Liver (tissue), 8 donors: ENCODE measurements at regions not wholly inside any gene's neighbourhood (a gene's known extent, or its start where the extent isn't known, plus 50 kb on each side); places are given as distances from the start of the nearest gene placed in this dataset.

Experiments used
- DNase-seq: peaks from one replicate; pipeline ENCODE4 v3.0.0-alpha.2; 2017; ENCODE audit warnings: low spot score
- H3K27ac ChIP-seq, 2 donors: one replicate each; pipeline ENCODE4 v1.7.0; 2013; ENCODE audit warnings: inconsistent platforms in 2 of 2, low read length in 2 of 2, control low read depth in 1 of 2, low read depth in 1 of 2, mild to moderate bottlenecking in 1 of 2
- H3K27me3 ChIP-seq, 4 donors: one replicate each; pipeline versions ENCODE4 v1.6.1 to v1.7.0; 2013; ENCODE audit warnings: low read length in 3 of 4, inconsistent platforms in 1 of 4, mild to moderate bottlenecking in 1 of 4, moderate library complexity in 1 of 4; ENCODE audit not compliant: control insufficient read depth in 4 of 4, insufficient read depth in 4 of 4
- H3K36me3 ChIP-seq, 4 donors: one replicate each; pipeline versions ENCODE4 v1.6.1 to v1.7.0; 2013; ENCODE audit warnings: low read length in 3 of 4, mild to moderate bottlenecking in 3 of 4, low read depth in 1 of 4, moderate library complexity in 1 of 4; ENCODE audit not compliant: control insufficient read depth in 4 of 4, insufficient read depth in 3 of 4
- H3K4me1 ChIP-seq, 4 donors: one replicate each; pipeline versions ENCODE4 v1.6.1 to v1.7.0; 2013; ENCODE audit warnings: low read length in 3 of 4, mild to moderate bottlenecking in 3 of 4, moderate library complexity in 1 of 4; ENCODE audit not compliant: control insufficient read depth in 4 of 4, insufficient read depth in 4 of 4
- H3K4me3 ChIP-seq, 3 donors: one replicate each; pipeline versions ENCODE4 v1.6.1 to v1.7.0; 2013; ENCODE audit warnings: low read length in 3 of 3, control low read depth in 1 of 3, low read depth in 1 of 3, mild to moderate bottlenecking in 1 of 3
- H3K9ac ChIP-seq, 2 donors: one replicate each; pipeline ENCODE4 v1.7.0; 2013; ENCODE audit warnings: low read length in 2 of 2, mild to moderate bottlenecking in 2 of 2, moderate library complexity in 2 of 2, control low read depth in 1 of 2, low read depth in 1 of 2
- H3K9me3 ChIP-seq, 4 donors: one replicate each; pipeline versions ENCODE4 v1.6.1 to v1.7.0; 2013; ENCODE audit warnings: low read length in 3 of 4; ENCODE audit not compliant: control insufficient read depth in 4 of 4
- GABPA ChIP-seq, 2 donors: IDR thresholded peaks in 1 of 2; conservative IDR thresholded peaks in 1 of 2; 2 replicates each; pipeline ENCODE4 v1.6.1; 2016; ENCODE audit warnings: antibody characterized with exemption in 2 of 2, mild to moderate bottlenecking in 1 of 2, moderate library complexity in 1 of 2
- HNF4A ChIP-seq, 2 donors: conservative IDR thresholded peaks; 2 replicates each; pipeline ENCODE4 v1.6.1; 2016; ENCODE audit warnings: antibody characterized with exemption in 2 of 2, mild to moderate bottlenecking in 2 of 2
- HNF4G ChIP-seq: IDR thresholded peaks from 2 replicates; pipeline ENCODE4 v1.6.1; 2016; ENCODE audit warnings: antibody characterized with exemption
- NR2F2 ChIP-seq: IDR thresholded peaks from 2 replicates; pipeline ENCODE4 v1.6.1; 2016; ENCODE audit warnings: antibody characterized with exemption
- RAD21 ChIP-seq, 2 donors: IDR thresholded peaks; 2 replicates each; pipeline ENCODE4 v1.6.1; 2016; ENCODE audit warnings: antibody characterized with exemption in 2 of 2, mild to moderate bottlenecking in 2 of 2
- RXRA ChIP-seq, 2 donors: IDR thresholded peaks; 2 replicates each; pipeline ENCODE4 v1.6.1; 2017 to 2018; ENCODE audit warnings: antibody characterized with exemption in 2 of 2, mild to moderate bottlenecking in 1 of 2
- SP1 ChIP-seq: IDR thresholded peaks from 2 replicates; pipeline ENCODE4 v1.6.1; 2018; ENCODE audit warnings: antibody characterized with exemption, mild to moderate bottlenecking
- TAF1 ChIP-seq: conservative IDR thresholded peaks from 2 replicates; pipeline ENCODE4 v1.6.1; 2016; ENCODE audit warnings: antibody characterized with exemption, mild to moderate bottlenecking
- YY1 ChIP-seq: IDR thresholded peaks from 2 replicates; pipeline ENCODE4 v1.6.1; 2016; ENCODE audit warnings: antibody characterized with exemption, mild to moderate bottlenecking
- WGBS: extraction: QIAGEN DNeasy Blood & Tissue Kit; methylation state at CpG from one replicate; pipeline ENCODE4 v1.1.7; 2013; 5-methylcytosine and 5-hydroxymethylcytosine counted together
- TF ChIP-seq, protein P1 (sequence below): fragments of 150-350 bp; IDR thresholded peaks from 2 replicates; pipeline ENCODE4 v1.5.1; 2017; ENCODE audit warnings: improper control_type of control experiment, low read depth, low read length; ENCODE audit not compliant: missing input control
- TF ChIP-seq, protein P2 (sequence below): IDR thresholded peaks from 2 replicates; pipeline ENCODE4 v1.6.1; 2016; ENCODE audit warnings: antibody characterized with exemption
- TF ChIP-seq, protein P3 (sequence below): IDR thresholded peaks from 2 replicates; pipeline ENCODE4 v1.6.1; 2016; ENCODE audit warnings: antibody characterized with exemption, mild to moderate bottlenecking
- TF ChIP-seq, protein P4 (sequence below): IDR thresholded peaks from 2 replicates; pipeline ENCODE4 v1.6.1; 2016; ENCODE audit warnings: antibody characterized with exemption
- donor health status: healthy.
- donor health status: healthy.
- donor health status: healthy.
- donor health status: healthy.
- donor health status: healthy.

DNA sequence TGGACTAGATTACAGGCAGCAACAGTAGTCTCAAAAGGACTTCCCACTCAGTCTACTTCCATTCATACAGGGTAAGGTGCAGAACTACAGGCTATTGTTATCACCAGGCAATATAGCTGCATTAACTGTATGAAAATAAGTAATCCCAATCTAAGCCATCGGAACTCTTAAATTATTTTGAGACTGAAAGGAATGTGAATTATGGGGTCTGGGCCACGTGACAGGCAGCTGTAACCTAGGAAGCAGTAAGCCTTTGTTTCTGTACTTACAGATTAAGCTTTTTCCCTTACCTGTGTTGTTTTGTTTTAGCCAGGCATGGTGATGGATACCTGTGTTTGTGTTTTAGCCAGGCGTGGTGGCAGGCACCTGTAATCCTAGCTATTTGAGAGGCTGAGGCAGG, 152.4 kb upstream of the TRIM24 start:
- no peaks in the 10 kb centered on the region for H3K27me3 ChIP-seq
- H3K36me3 ChIP-seq = no peaks in the 10 kb centered on the region
- no peak overlapping the region for H3K27ac ChIP-seq
- H3K4me1 ChIP-seq = no peaks in the 10 kb centered on the region
- WGBS = 89% methylated on average over 3 of the region's 3 CpGs
- no peak overlapping the region for H3K9ac ChIP-seq
- H3K9me3 ChIP-seq = no peaks in the 10 kb centered on the region
- no peak for DNase-seq
- TF ChIP-seq, protein P1, sequence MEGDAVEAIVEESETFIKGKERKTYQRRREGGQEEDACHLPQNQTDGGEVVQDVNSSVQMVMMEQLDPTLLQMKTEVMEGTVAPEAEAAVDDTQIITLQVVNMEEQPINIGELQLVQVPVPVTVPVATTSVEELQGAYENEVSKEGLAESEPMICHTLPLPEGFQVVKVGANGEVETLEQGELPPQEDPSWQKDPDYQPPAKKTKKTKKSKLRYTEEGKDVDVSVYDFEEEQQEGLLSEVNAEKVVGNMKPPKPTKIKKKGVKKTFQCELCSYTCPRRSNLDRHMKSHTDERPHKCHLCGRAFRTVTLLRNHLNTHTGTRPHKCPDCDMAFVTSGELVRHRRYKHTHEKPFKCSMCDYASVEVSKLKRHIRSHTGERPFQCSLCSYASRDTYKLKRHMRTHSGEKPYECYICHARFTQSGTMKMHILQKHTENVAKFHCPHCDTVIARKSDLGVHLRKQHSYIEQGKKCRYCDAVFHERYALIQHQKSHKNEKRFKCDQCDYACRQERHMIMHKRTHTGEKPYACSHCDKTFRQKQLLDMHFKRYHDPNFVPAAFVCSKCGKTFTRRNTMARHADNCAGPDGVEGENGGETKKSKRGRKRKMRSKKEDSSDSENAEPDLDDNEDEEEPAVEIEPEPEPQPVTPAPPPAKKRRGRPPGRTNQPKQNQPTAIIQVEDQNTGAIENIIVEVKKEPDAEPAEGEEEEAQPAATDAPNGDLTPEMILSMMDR = no peak
- TF ChIP-seq YY1 (no peak), SP1 (no peak), TAF1 (no peak), GABPA (IDR thresholded peaks at IDR 0.05 in 1 of 2, conservative IDR thresholded peaks at IDR 0.05 in 1 of 2) (no peak), RXRA (IDR thresholded peaks at IDR 0.05) (no peak), HNF4A (conservative IDR thresholded peaks at IDR 0.05) (no peak), RAD21 (IDR thresholded peaks at IDR 0.05) (no peak), HNF4G (no peak)
- TF ChIP-seq, protein P2, sequence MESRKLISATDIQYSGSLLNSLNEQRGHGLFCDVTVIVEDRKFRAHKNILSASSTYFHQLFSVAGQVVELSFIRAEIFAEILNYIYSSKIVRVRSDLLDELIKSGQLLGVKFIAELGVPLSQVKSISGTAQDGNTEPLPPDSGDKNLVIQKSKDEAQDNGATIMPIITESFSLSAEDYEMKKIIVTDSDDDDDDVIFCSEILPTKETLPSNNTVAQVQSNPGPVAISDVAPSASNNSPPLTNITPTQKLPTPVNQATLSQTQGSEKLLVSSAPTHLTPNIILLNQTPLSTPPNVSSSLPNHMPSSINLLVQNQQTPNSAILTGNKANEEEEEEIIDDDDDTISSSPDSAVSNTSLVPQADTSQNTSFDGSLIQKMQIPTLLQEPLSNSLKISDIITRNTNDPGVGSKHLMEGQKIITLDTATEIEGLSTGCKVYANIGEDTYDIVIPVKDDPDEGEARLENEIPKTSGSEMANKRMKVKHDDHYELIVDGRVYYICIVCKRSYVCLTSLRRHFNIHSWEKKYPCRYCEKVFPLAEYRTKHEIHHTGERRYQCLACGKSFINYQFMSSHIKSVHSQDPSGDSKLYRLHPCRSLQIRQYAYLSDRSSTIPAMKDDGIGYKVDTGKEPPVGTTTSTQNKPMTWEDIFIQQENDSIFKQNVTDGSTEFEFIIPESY = no peak
- TF ChIP-seq, protein P3, sequence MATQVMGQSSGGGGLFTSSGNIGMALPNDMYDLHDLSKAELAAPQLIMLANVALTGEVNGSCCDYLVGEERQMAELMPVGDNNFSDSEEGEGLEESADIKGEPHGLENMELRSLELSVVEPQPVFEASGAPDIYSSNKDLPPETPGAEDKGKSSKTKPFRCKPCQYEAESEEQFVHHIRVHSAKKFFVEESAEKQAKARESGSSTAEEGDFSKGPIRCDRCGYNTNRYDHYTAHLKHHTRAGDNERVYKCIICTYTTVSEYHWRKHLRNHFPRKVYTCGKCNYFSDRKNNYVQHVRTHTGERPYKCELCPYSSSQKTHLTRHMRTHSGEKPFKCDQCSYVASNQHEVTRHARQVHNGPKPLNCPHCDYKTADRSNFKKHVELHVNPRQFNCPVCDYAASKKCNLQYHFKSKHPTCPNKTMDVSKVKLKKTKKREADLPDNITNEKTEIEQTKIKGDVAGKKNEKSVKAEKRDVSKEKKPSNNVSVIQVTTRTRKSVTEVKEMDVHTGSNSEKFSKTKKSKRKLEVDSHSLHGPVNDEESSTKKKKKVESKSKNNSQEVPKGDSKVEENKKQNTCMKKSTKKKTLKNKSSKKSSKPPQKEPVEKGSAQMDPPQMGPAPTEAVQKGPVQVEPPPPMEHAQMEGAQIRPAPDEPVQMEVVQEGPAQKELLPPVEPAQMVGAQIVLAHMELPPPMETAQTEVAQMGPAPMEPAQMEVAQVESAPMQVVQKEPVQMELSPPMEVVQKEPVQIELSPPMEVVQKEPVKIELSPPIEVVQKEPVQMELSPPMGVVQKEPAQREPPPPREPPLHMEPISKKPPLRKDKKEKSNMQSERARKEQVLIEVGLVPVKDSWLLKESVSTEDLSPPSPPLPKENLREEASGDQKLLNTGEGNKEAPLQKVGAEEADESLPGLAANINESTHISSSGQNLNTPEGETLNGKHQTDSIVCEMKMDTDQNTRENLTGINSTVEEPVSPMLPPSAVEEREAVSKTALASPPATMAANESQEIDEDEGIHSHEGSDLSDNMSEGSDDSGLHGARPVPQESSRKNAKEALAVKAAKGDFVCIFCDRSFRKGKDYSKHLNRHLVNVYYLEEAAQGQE = no peak
- no peak overlapping the region for H3K4me3 ChIP-seq

DNA sequence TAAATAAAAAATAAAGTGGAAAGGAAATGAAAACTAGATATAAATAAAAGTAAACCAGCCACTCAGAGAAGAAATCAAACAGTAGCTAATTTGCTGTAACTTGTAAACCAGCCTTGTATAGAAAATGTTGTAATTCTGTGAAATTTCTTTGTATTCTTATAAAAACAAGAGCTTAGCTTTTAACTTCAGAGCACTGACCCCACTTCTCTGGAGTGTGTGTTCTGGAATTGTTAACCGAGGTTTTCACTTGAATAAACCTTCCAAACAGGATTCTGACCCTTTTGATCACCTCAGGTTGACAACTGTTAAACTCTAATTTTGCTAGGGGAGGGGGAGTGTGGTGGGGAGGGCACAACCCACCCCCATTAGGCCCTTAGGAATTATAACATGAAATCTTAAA, 151.9 kb upstream of the TRIM24 start:
- Histone ChIP-seq H3K9me3 (no peaks in the 10 kb centered on the region), H3K27me3 (no peaks in the 10 kb centered on the region), H3K4me1 (no peaks in the 10 kb centered on the region), H3K36me3 (no peaks in the 10 kb centered on the region), H3K4me3 (no peak overlapping the region), H3K9ac (no peak overlapping the region), H3K27ac (no peak overlapping the region)
- TF ChIP-seq, protein P4, sequence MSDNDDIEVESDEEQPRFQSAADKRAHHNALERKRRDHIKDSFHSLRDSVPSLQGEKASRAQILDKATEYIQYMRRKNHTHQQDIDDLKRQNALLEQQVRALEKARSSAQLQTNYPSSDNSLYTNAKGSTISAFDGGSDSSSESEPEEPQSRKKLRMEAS = no peak
- TF ChIP-seq, protein P1 = no peak
- TF ChIP-seq NR2F2 = no peak
- 56% methylated on average over 1 of the region's 1 CpG for WGBS
- DNase-seq = no peak
